ENCODE measurements at regions not wholly inside any gene's neighbourhood (a gene's known extent, or its start where the extent isn't known, plus 50 kb on each side); places are given as distances from the start of the nearest gene placed in this dataset.

DNA sequence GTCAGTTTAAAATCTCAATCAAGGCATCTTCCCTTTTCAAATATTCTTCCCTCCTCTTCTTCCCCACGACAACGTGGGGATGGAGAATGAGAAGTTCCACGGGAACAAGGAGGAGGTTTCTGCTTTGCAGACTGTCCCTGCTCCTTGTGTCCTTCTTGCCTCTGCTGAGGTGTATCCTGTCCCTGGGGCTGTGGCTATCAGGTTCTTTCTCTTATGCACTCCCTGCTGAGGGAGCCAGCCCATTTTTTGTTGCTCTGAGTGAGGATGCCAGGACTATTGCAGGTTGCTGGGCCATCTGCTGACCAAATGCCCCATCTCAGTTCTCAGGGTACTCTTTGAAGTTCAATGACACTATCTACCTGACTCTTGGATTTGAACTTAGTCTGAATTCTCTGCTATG lies 533.6 kb downstream of the RNF144B start:
- H3K4me3 ChIP-seq (ENCODE audit: low read length): no peak overlapping the region
- TF ChIP-seq, protein P1, sequence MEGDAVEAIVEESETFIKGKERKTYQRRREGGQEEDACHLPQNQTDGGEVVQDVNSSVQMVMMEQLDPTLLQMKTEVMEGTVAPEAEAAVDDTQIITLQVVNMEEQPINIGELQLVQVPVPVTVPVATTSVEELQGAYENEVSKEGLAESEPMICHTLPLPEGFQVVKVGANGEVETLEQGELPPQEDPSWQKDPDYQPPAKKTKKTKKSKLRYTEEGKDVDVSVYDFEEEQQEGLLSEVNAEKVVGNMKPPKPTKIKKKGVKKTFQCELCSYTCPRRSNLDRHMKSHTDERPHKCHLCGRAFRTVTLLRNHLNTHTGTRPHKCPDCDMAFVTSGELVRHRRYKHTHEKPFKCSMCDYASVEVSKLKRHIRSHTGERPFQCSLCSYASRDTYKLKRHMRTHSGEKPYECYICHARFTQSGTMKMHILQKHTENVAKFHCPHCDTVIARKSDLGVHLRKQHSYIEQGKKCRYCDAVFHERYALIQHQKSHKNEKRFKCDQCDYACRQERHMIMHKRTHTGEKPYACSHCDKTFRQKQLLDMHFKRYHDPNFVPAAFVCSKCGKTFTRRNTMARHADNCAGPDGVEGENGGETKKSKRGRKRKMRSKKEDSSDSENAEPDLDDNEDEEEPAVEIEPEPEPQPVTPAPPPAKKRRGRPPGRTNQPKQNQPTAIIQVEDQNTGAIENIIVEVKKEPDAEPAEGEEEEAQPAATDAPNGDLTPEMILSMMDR (conservative IDR thresholded peaks at IDR 0.05; ENCODE audit: low read length): no peak
- DNase-seq (ENCODE audit: low read depth): no peak

DNA sequence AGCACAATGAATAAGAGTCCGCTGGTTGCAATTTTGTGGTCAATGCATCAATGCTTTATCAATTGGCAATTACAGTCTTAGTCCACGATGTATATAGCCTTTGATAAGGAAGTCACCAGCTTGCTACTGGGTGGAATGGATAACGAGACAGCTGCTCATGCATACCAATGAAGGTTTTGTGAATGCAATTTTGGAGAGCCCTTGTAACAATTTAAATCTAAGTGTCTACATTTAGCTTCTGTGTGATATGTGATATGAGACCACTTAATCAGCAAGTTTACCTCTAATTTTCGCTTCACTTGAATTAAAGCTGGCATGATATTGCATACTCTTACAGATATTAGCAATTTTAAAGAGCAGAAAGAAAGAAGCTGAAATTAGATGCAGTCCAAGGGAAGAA lies 543.9 kb downstream of the RNF144B start:
- TF ChIP-seq, protein P1 (conservative IDR thresholded peaks at IDR 0.05; ENCODE audit: low read length): no peak
- no peak overlapping the region for H3K4me3 ChIP-seq (ENCODE audit: low read length)
- no peak for DNase-seq (ENCODE audit: low read depth)

DNA sequence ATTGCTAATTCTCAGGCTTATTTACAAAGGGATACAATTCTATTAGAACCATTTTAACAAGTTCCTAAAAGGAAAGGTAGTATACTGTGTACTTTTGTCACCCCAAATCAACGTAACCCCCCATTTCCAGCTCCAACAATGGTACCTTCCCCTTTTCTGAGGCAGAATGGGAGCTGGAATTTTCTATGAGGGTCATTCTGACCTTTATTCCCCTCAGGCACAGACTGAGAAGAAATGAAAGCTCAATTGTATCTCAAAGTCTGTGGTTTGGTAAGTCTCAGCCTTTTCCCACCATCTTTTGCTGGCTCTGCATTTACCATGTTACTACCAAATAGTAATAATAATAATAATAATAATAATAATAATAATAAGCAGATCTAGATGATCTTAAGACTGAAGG lies 571.0 kb downstream of the RNF144B start:
- DNase-seq (ENCODE audit: low read depth): no peak
- no peak overlapping the region for H3K4me3 ChIP-seq (ENCODE audit: low read length)
- TF ChIP-seq, protein P1 (conservative IDR thresholded peaks at IDR 0.05; ENCODE audit: low read length): no peak

DNA sequence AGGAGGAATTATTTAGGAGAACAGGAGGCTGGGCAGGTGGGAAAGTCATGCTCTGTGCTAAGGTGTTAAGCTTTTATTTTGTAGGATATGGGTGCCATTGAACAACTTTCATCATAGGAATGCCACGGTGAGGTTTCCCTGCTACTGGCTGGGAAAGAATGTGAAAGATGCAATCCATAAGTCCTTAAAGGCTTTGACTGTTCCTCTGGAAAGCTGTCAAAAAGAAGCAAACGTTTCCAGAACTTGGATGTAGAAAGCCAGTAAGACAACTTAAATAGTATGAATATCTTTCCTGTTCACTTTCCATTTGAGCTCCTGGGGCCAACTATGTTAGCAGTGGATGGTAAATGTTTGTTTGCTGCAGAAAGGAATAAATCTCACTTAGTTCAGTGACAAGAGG lies 574.4 kb downstream of the RNF144B start:
- no peak overlapping the region for H3K4me3 ChIP-seq (ENCODE audit: low read length)
- no peak for DNase-seq (ENCODE audit: low read depth)
- TF ChIP-seq, protein P1 (conservative IDR thresholded peaks at IDR 0.05; ENCODE audit: low read length): no peak

DNA sequence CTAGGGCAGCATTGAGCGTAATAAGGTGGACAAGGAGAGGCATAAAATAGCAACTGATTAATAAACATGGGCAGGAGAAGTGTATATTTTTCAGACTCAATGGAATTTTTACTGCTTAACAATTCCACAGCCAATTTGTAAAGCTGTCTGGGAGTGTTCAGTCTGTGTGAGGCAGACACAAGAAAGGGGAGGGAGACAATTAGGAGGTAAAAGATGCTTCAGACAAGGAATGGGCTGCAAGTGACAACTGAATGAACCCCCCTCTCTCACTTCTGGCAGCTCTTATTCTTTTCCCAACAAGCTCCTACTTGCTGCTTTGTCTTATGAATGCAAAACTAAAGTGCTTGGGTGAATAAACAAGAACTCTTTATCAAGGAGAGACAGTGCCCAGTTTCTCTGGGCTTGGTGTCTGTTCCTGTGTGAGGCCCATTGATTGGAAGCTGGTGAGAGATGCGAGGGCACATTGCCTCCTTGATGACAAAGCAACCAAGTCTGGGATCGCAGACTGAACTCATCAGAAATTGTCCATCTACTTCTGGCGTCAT lies 575.3 kb downstream of the RNF144B start:
- DNase-seq (ENCODE audit: low read depth): no peak
- TF ChIP-seq, protein P1 (conservative IDR thresholded peaks at IDR 0.05; ENCODE audit: low read length): no peak
- H3K4me3 ChIP-seq (ENCODE audit: low read length): no peak overlapping the region

DNA sequence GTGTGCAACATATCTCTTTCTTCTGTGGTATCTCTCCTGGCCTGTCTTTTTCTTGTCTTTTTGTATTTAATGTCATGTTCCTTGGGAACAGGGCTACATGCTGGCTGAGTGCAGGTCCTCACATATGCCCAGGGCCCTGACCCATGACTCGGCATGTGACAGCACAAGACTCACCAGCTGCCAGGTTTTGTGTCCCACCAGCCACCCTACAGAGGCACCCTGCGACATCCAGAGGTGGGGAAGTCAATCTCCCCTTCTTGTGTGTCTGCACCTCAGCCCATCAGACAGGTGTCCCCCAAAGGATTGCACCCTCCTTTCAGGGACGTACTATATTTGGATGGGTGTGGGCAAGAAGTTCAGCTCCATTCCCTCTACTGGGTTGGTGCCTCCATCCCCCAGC lies 576.3 kb downstream of the RNF144B start:
- TF ChIP-seq, protein P1 (conservative IDR thresholded peaks at IDR 0.05; ENCODE audit: low read length): no peak
- no peak overlapping the region for H3K4me3 ChIP-seq (ENCODE audit: low read length)
- no peak for DNase-seq (ENCODE audit: low read depth)

DNA sequence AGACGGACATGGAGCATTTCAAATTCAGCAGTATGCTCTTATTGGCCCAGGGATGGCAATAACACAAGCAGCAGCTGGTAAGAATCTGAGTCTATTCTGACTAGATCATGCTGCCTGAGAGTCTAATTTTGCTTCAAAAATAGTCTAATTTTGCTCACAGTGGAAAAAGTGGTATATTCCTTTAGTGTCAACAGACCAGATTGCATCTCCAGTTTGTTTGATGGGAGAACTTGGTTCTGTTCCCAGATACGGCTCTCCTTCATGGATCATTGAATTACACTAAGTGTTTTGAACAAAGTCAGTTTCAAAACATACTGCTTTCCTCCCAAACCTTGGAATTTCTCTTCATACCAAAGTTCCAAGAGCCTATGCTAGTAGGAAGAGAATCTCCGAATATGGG lies 586.1 kb downstream of the RNF144B start:
- TF ChIP-seq, protein P1 (conservative IDR thresholded peaks at IDR 0.05; ENCODE audit: low read length): no peak
- H3K4me3 ChIP-seq (ENCODE audit: low read length): no peak overlapping the region
- no peak for DNase-seq (ENCODE audit: low read depth)
